ENCODE measurements at regions not wholly inside any gene's neighbourhood (a gene's known extent, or its start where the extent isn't known, plus 50 kb on each side); places are given as distances from the start of the nearest gene placed in this dataset.

- H3K27ac Mint-ChIP-seq (ENCODE audit: unreplicated experiment): no peak overlapping the region
- peaks cover 15% of the 10 kb centered on the region for H3K27me3 Mint-ChIP-seq (ENCODE audit: low read depth)
- no peak for DNase-seq (ENCODE audit: low spot score)
- H3K9me3 Mint-ChIP-seq (ENCODE audit: low read depth): no peaks in the 10 kb centered on the region
- H3K4me3 Mint-ChIP-seq (ENCODE audit: unreplicated experiment): no peak overlapping the region
- H3K4me1 Mint-ChIP-seq (ENCODE audit: low read depth): peaks cover 17% of the 10 kb centered on the region
- peaks cover 3% of the 10 kb centered on the region for H3K36me3 Mint-ChIP-seq (ENCODE audit: low read depth)
- peak; percentile 43 for TF ChIP-seq CTCF (IDR thresholded peaks at IDR 0.05)
Measured at GRCh38 chr14:71208702-71209357, 301.6 kb downstream of the PCNX1 start.

- H3K36me3 Mint-ChIP-seq (ENCODE audit: low read depth): peaks cover 3% of the 10 kb centered on the region
- H3K9me3 Mint-ChIP-seq (ENCODE audit: low read depth): no peaks in the 10 kb centered on the region
- no peak for TF ChIP-seq CTCF (IDR thresholded peaks at IDR 0.05)
- peaks cover 19% of the 10 kb centered on the region for H3K4me1 Mint-ChIP-seq (ENCODE audit: low read depth)
- H3K4me3 Mint-ChIP-seq (ENCODE audit: unreplicated experiment): no peak overlapping the region
- H3K27me3 Mint-ChIP-seq (ENCODE audit: low read depth): peaks cover 8% of the 10 kb centered on the region
- DNase-seq (ENCODE audit: low spot score): no peak
- no peak overlapping the region for H3K27ac Mint-ChIP-seq (ENCODE audit: unreplicated experiment)
Measured at GRCh38 chr14:71209888-71210287, 302.6 kb downstream of the PCNX1 start.

- no peak overlapping the region for H3K4me3 Mint-ChIP-seq (ENCODE audit: unreplicated experiment)
- peaks cover 8% of the 10 kb centered on the region for H3K27me3 Mint-ChIP-seq (ENCODE audit: low read depth)
- no peak for DNase-seq (ENCODE audit: low spot score)
- H3K9me3 Mint-ChIP-seq (ENCODE audit: low read depth): no peaks in the 10 kb centered on the region
- H3K27ac Mint-ChIP-seq (ENCODE audit: unreplicated experiment): no peak overlapping the region
- peaks cover 12% of the 10 kb centered on the region for H3K4me1 Mint-ChIP-seq (ENCODE audit: low read depth)
- H3K36me3 Mint-ChIP-seq (ENCODE audit: low read depth): peaks cover 3% of the 10 kb centered on the region
- no peak for TF ChIP-seq CTCF (IDR thresholded peaks at IDR 0.05)
Measured at GRCh38 chr14:71212093-71212492, 304.8 kb downstream of the PCNX1 start.

GRCh38 chr14:71212683-71213107, 305.4 kb downstream of the PCNX1 start:
- Mint-ChIP-seq H3K27ac (ENCODE audit: unreplicated experiment) (no peak overlapping the region), H3K27me3 (ENCODE audit: low read depth) (peaks cover 8% of the 10 kb centered on the region), H3K9me3 (ENCODE audit: low read depth) (peaks cover 4% of the 10 kb centered on the region), H3K36me3 (ENCODE audit: low read depth) (peaks cover 3% of the 10 kb centered on the region), H3K4me3 (ENCODE audit: unreplicated experiment) (peak overlapping the region; percentile 31), H3K4me1 (ENCODE audit: low read depth) (peaks cover 12% of the 10 kb centered on the region)
- no peak for DNase-seq (ENCODE audit: low spot score)
- no peak for TF ChIP-seq CTCF (IDR thresholded peaks at IDR 0.05)

GRCh38 chr14:71214241-71214640, 307.0 kb downstream of the PCNX1 start:
- peaks cover 3% of the 10 kb centered on the region for H3K36me3 Mint-ChIP-seq (ENCODE audit: low read depth)
- H3K27me3 Mint-ChIP-seq (ENCODE audit: low read depth): peaks cover 8% of the 10 kb centered on the region
- H3K4me1 Mint-ChIP-seq (ENCODE audit: low read depth): peaks cover 12% of the 10 kb centered on the region
- TF ChIP-seq CTCF (IDR thresholded peaks at IDR 0.05): no peak
- H3K4me3 Mint-ChIP-seq (ENCODE audit: unreplicated experiment): no peak overlapping the region
- no peak overlapping the region for H3K27ac Mint-ChIP-seq (ENCODE audit: unreplicated experiment)
- peaks cover 6% of the 10 kb centered on the region for H3K9me3 Mint-ChIP-seq (ENCODE audit: low read depth)
- no peak for DNase-seq (ENCODE audit: low spot score)
